GM12864 (cell line): ENCODE measurements at regions not wholly inside any gene's neighbourhood (a gene's known extent, or its start where the extent isn't known, plus 50 kb on each side); places are given as distances from the start of the nearest gene placed in this dataset.
"Not testable (repeated sequence)": the region's sequence is repeated elsewhere in the genome, so short reads cannot be mapped to it uniquely, and the experiment has no call there.

ENCODE experiments used
- DNase-seq: peaks from one replicate; pipeline ENCODE4 v3.0.0-alpha.2; 2011; ENCODE audit warnings: low read depth
- H3K4me3 ChIP-seq: 2 replicates; pipeline ENCODE4 v1.5.1; 2011; ENCODE audit warnings: mild to moderate bottlenecking, low read depth, low read length, control low read depth
- CTCF ChIP-seq: IDR thresholded peaks from 2 replicates; pipeline ENCODE4 v1.5.1; 2011; ENCODE audit warnings: low read depth, mild to moderate bottlenecking, moderate library complexity, low read length, control low read depth, inconsistent platforms; ENCODE audit errors: missing control alignments

GRCh38 chr1:163628034-163628773 lies 306.4 kb downstream of the NUF2 start:
- TF ChIP-seq CTCF: no peak
- DNase-seq: no peak

GRCh38 chr1:163632269-163632668 lies 310.5 kb downstream of the NUF2 start:
- no peak for DNase-seq
- H3K4me3 ChIP-seq: no peak overlapping the region
- no peak for TF ChIP-seq CTCF

More at GRCh38 chr1:163628034-163628773, 306.4 kb downstream of the NUF2 start:
- no peak overlapping the region for H3K4me3 ChIP-seq

DNA sequence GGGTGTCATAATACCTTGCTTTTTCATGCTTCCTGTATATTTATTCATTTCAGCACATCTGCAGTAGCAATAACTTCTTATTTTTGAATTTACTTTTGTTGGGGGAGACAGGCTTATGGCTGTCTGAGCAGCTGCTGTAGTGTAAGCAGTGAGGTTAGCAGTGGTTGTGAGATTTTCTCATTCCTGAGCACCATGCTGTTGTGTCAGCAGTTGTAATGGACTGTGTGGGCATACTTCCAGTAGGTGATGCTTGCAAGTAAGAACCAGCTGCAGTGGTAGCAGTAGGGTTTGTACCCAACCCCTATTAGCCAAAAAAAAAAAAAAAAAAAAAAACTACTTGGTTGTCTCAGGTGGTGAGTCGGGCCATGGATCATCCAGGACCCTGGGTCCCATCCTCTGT lies 311.6 kb downstream of the NUF2 start:
- no peak overlapping the region for H3K4me3 ChIP-seq
- no peak for DNase-seq
- TF ChIP-seq CTCF: no peak

DNA sequence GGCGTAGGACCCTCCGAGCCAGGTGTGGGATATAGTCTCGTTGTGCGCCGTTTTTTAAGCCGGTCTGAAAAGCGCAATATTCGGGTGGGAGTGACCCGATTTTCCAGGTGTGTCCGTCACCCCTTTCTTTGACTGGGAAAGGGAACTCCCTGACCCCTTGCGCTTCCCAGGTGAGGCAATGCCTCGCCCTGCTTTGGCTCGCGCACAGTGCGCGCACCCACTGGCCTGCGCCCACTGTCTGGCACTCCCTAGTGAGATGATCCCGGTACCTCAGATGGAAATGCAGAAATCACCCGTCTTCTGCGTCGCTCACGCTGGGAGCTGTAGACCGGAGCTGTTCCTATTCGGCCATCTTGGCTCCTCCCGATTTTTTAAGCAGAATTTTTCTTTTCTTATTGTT lies 323.9 kb downstream of the NUF2 start:
- not testable (repeated sequence) for H3K4me3 ChIP-seq, DNase-seq

DNA sequence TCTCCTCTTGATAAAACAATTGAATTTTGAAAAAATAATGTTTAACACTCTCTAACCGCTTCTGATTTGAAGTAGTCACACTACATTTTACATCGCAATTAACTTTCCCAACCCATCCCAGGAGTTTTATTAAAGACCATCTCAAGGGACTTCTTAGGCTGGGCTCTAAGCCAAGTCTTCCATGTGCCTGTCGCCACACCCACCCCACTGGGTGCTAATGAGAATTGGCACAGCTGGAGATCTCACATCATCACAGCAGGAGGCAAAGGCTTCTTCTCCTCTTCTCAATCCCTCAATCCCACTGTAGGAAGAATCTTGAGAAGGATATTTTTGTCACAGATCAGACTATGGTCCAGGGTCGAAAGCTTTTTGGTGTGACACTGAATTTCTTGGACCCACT lies 328.9 kb downstream of the NUF2 start:
- DNase-seq: no peak
- no peak for TF ChIP-seq CTCF
- no peak overlapping the region for H3K4me3 ChIP-seq

DNA sequence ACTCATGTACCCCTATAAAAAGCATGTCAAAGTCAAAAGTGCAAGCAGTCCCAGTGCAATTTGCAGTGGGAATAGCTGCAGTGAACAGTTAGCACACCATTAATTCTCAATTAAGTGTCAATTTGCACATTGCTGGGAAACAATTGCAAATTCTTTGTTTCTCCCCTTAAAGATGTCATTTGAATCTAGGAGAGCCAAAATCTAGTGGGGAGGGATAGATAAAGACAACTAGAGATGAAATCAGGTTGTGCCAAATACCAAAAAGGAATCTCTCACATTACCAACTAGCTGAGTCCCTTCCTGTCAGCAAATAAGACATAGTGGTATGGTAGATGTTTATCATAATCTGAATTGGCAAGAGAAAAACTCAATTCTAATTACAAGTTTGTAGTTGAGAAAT lies 330.7 kb downstream of the NUF2 start:
- TF ChIP-seq CTCF: no peak
- H3K4me3 ChIP-seq: no peak overlapping the region
- no peak for DNase-seq

DNA sequence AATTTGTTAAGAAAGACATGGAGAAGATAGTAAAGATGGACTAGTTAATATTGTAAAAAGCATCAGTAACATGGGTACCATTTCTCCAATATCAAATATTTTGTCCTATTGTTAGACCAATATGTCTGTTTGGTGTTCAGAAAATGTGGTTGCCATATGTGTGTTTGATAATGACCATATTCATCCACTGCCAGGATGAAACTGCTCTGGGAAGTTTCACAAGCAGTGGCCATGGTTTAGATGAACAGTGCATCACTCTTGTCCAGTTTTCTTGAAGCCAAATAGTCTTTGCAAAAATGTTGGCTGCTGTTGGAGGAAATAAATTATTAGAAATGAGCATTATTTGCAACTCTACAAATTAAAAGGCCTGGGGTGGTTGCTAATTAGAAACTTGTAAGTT lies 333.8 kb downstream of the NUF2 start:
- no peak for DNase-seq
- TF ChIP-seq CTCF: no peak
- H3K4me3 ChIP-seq: no peak overlapping the region
